ENCODE measurements at regions not wholly inside any gene's neighbourhood (a gene's known extent, or its start where the extent isn't known, plus 50 kb on each side); places are given as distances from the start of the nearest gene placed in this dataset.

DNA sequence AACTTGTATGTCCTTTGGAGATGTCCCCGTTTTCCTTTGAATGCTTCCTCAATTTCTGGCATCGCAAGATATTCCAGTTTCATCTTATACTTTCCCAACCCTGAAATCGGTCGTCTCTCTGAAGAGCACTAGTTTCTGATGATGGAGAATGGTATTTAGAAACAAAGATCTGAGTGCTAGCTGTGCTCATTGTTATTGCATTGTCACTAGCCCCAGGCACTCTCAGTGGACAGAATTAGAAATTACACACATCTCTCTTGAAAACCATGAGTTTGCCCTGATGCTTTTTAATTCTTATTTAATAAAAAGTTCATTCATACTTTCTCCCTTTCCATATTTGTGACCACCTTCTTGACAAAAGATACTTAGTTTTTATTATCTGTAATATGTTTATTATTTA is 67.7 kb downstream of the C9orf152 start:
- TF ChIP-seq CTCF (IDR thresholded peaks at IDR 0.05) (no peak), FOXK1 (CRISPR knock-in tag; IDR thresholded peaks at IDR 0.05) (no peak), AFF4 (CRISPR knock-in tag; IDR thresholded peaks at IDR 0.05; ENCODE audit: borderline replicate concordance) (no peak), TCF7 (CRISPR knock-in tag; IDR thresholded peaks at IDR 0.05; ENCODE audit: low read depth) (no peak), MYBL2 (CRISPR knock-in tag; IDR thresholded peaks at IDR 0.05) (no peak)
- TF ChIP-seq, protein P1, sequence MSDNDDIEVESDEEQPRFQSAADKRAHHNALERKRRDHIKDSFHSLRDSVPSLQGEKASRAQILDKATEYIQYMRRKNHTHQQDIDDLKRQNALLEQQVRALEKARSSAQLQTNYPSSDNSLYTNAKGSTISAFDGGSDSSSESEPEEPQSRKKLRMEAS (CRISPR knock-in tag; IDR thresholded peaks at IDR 0.05): no peak

Measured in WTC11 (cell line).